ENCODE measurements at regions not wholly inside any gene's neighbourhood (a gene's known extent, or its start where the extent isn't known, plus 50 kb on each side); places are given as distances from the start of the nearest gene placed in this dataset.

- H3K9me3 ChIP-seq = no peaks in the 10 kb centered on the region
- no peak overlapping the region for H3K4me2 ChIP-seq
- no peaks in the 10 kb centered on the region for H3K36me3 ChIP-seq (replicated peaks in 1 of 2; ENCODE audit: control insufficient read depth in 1 of 2, insufficient read depth in 2 of 2, low read length in 1 of 2)
- no peaks in the 10 kb centered on the region for H3K27me3 ChIP-seq (ENCODE audit: insufficient read depth)
- no peaks in the 10 kb centered on the region for H3K79me2 ChIP-seq (ENCODE audit: insufficient read depth)
- H2AFZ ChIP-seq (ENCODE audit: low read depth) = no peak overlapping the region
- H3K9ac ChIP-seq = no peak overlapping the region
- no peak for TF ChIP-seq ELF1 (IDR thresholded peaks at IDR 0.05)
- no peak for TF ChIP-seq ZBTB33 (IDR thresholded peaks at IDR 0.05; ENCODE audit: borderline replicate concordance, low read depth)
- no peak for TF ChIP-seq TEAD4 (IDR thresholded peaks at IDR 0.05; ENCODE audit: borderline replicate concordance, insufficient read depth)
- TF ChIP-seq MEF2A (IDR thresholded peaks at IDR 0.05; ENCODE audit: borderline replicate concordance, low read depth) = no peak
- TF ChIP-seq POLR2AphosphoS5 (IDR thresholded peaks at IDR 0.05; ENCODE audit: low read depth, low read length) = no peak
- no peak overlapping the region for H3K4me3 ChIP-seq (ENCODE audit: low read depth in 2 of 2, low read length in 1 of 2)
- H4K20me1 ChIP-seq (ENCODE audit: insufficient read depth) = no peaks in the 10 kb centered on the region
- no peaks in the 10 kb centered on the region for H3K9me2 ChIP-seq
- H3K27ac ChIP-seq (ENCODE audit: low read depth in 2 of 2, low read length in 1 of 2) = no peak overlapping the region
- no peak for DNase-seq
- WGBS (ENCODE audit: low lambda C conversion rate) = 35% methylated on average over 4 of the region's 4 CpGs
- no peaks in the 10 kb centered on the region for H3K4me1 ChIP-seq (ENCODE audit: control insufficient read depth in 1 of 2, insufficient read depth in 2 of 2, low read depth in 1 of 2, low read length in 1 of 2)
- ChIA-PET POLR2A (no interaction called here), CTCF (no interaction called here)
- no peaks in the 10 kb centered on the region for H3F3A ChIP-seq (replicated peaks; ENCODE audit: insufficient read depth)
Measured at GRCh38 chr13:106649495-106649894, 81.6 kb upstream of the ARGLU1 start.

- Histone ChIP-seq H3K27me3 (ENCODE audit: insufficient read depth) (no peaks in the 10 kb centered on the region), H2AFZ (ENCODE audit: low read depth) (no peak overlapping the region), H3K9me3 (no peaks in the 10 kb centered on the region), H3K27ac (ENCODE audit: low read depth in 2 of 2, low read length in 1 of 2) (no peak overlapping the region), H4K20me1 (ENCODE audit: insufficient read depth) (no peaks in the 10 kb centered on the region), H3K4me3 (ENCODE audit: low read depth in 2 of 2, low read length in 1 of 2) (no peak overlapping the region), H3K9me2 (no peaks in the 10 kb centered on the region), H3K4me1 (ENCODE audit: control insufficient read depth in 1 of 2, insufficient read depth in 2 of 2, low read depth in 1 of 2, low read length in 1 of 2) (no peaks in the 10 kb centered on the region; a peak in 1 of 4 replicates), H3K79me2 (ENCODE audit: insufficient read depth) (no peaks in the 10 kb centered on the region), H3K4me2 (no peak overlapping the region), H3F3A (replicated peaks; ENCODE audit: insufficient read depth) (no peaks in the 10 kb centered on the region), H3K36me3 (replicated peaks in 1 of 2; ENCODE audit: control insufficient read depth in 1 of 2, insufficient read depth in 2 of 2, low read length in 1 of 2) (no peaks in the 10 kb centered on the region), H3K9ac (no peak overlapping the region)
- POLR2A ChIA-PET = interaction anchor here (0.6 kb wide), 1 partner anchor 73 kb away, joined by 3 read pairs; the partner anchor contains the start of gene ARGLU1
- CTCF ChIA-PET = interaction anchor here (1.1 kb wide), 1 partner anchor 9 kb away, joined by 4 read pairs; no protein-coding TSS in a partner anchor
- TF ChIP-seq MEF2A (IDR thresholded peaks at IDR 0.05; ENCODE audit: borderline replicate concordance, low read depth) (no peak), FOXM1 (IDR thresholded peaks at IDR 0.05; ENCODE audit: low read depth) (no peak), FOXJ3 (CRISPR knock-in tag; IDR thresholded peaks at IDR 0.05) (no peak), CHD2 (IDR thresholded peaks at IDR 0.05; ENCODE audit: low read length, partially characterized antibody) (no peak), MXI1 (IDR thresholded peaks at IDR 0.05; ENCODE audit: low read depth, low read length) (no peak)
- DNase-seq = no peak
- 55% methylated on average over 5 of the region's 5 CpGs for WGBS (ENCODE audit: low lambda C conversion rate)
Measured at GRCh38 chr13:106640515-106640914, 72.6 kb upstream of the ARGLU1 start.

GRCh38 chr13:106637519-106637918 lies 69.6 kb upstream of the ARGLU1 start:
- Histone ChIP-seq H3K9me2 (no peaks in the 10 kb centered on the region), H3K27ac (ENCODE audit: low read depth in 2 of 2, low read length in 1 of 2) (no peak overlapping the region), H3K27me3 (ENCODE audit: insufficient read depth) (no peaks in the 10 kb centered on the region), H3K4me3 (ENCODE audit: low read depth in 2 of 2, low read length in 1 of 2) (no peak overlapping the region), H3K36me3 (replicated peaks in 1 of 2; ENCODE audit: control insufficient read depth in 1 of 2, insufficient read depth in 2 of 2, low read length in 1 of 2) (no peaks in the 10 kb centered on the region), H3K9ac (no peak overlapping the region), H3K4me1 (ENCODE audit: control insufficient read depth in 1 of 2, insufficient read depth in 2 of 2, low read depth in 1 of 2, low read length in 1 of 2) (no peaks in the 10 kb centered on the region; a peak in 1 of 4 replicates), H3F3A (replicated peaks; ENCODE audit: insufficient read depth) (no peaks in the 10 kb centered on the region), H3K79me2 (ENCODE audit: insufficient read depth) (no peaks in the 10 kb centered on the region), H2AFZ (ENCODE audit: low read depth) (no peak overlapping the region), H3K9me3 (no peaks in the 10 kb centered on the region), H3K4me2 (no peak overlapping the region), H4K20me1 (ENCODE audit: insufficient read depth) (no peaks in the 10 kb centered on the region)
- WGBS (ENCODE audit: low lambda C conversion rate) = 35% methylated on average over 2 of the region's 2 CpGs
- TF ChIP-seq SIN3A (IDR thresholded peaks at IDR 0.05; ENCODE audit: borderline replicate concordance, low read depth, low read length) (no peak), RFX5 (IDR thresholded peaks at IDR 0.05; ENCODE audit: low read length) (peak; percentile 82)
- no peak for DNase-seq
- CTCF ChIA-PET = interaction anchor here (1.0 to 1.7 kb wide), 2 partner anchors 11 to 17 kb away, joined by 4 to 7 read pairs; no protein-coding TSS in a partner anchor
- POLR2A ChIA-PET = no interaction called here
